ENCODE measurements at regions not wholly inside any gene's neighbourhood (a gene's known extent, or its start where the extent isn't known, plus 50 kb on each side); places are given as distances from the start of the nearest gene placed in this dataset.
"Not testable (repeated sequence)": the region's sequence is repeated elsewhere in the genome, so short reads cannot be mapped to it uniquely, and the experiment has no call there.

- not testable (repeated sequence) for BruUV-seq (replicated peaks)
Measured at GRCh38 chrX:3911012-3911411, 197.6 kb upstream of the PRKX start.

GRCh38 chrX:3910611-3911010 lies 197.2 kb upstream of the PRKX start:
- H3K36me3 ChIP-seq (ENCODE audit: control insufficient read depth in 2 of 2, extremely low read depth in 1 of 2, insufficient read depth in 2 of 2, low read length in 2 of 2); H2AFZ ChIP-seq (ENCODE audit: low read depth, low read length); H3K4me3 ChIP-seq (replicated peaks in 1 of 3; ENCODE audit: insufficient read depth in 1 of 3, low read depth in 1 of 3, low read length in 3 of 3); CTCF ChIA-PET; H3K4me2 ChIP-seq (ENCODE audit: insufficient read depth, low read length); intact Hi-C loops (cut with micrococcal nuclease); H3K27ac ChIP-seq (ENCODE audit: insufficient read depth, low read depth, low read length); H4K20me1 ChIP-seq (replicated peaks; ENCODE audit: control insufficient read depth, extremely low read depth, insufficient read depth, low read length); FAIRE-seq; H3K9me1 ChIP-seq (replicated peaks; ENCODE audit: control insufficient read depth, extremely low read depth, insufficient read depth, low read length); DNase-seq (ENCODE audit: low read depth, low spot score); H3K9ac ChIP-seq (replicated peaks; ENCODE audit: extremely low read depth, insufficient read depth, low read length); H3K27me3 ChIP-seq (ENCODE audit: control insufficient read depth in 2 of 2, insufficient read depth in 2 of 2, low read length in 2 of 2); H3K4me1 ChIP-seq (ENCODE audit: control insufficient read depth, extremely low read depth, insufficient read depth, low read length); dilution Hi-C loops (cut with MboI; ENCODE audit: extremely low pct_ligation_motif_present, low sequenced_read_pairs); H3K79me2 ChIP-seq (ENCODE audit: control insufficient read depth, insufficient read depth, low read length); POLR2A ChIA-PET; H3K9me3 ChIP-seq (replicated peaks; ENCODE audit: control insufficient read depth, insufficient read depth, low read length); BruUV-seq (replicated peaks): not testable (repeated sequence)

More at GRCh38 chrX:3911012-3911411, 197.6 kb upstream of the PRKX start:
- DNase-seq (ENCODE audit: low read depth, low spot score); dilution Hi-C loops (cut with MboI; ENCODE audit: extremely low pct_ligation_motif_present, low sequenced_read_pairs); H3K36me3 ChIP-seq (ENCODE audit: control insufficient read depth in 2 of 2, extremely low read depth in 1 of 2, insufficient read depth in 2 of 2, low read length in 2 of 2); H3K4me3 ChIP-seq (replicated peaks in 1 of 3; ENCODE audit: insufficient read depth in 1 of 3, low read depth in 1 of 3, low read length in 3 of 3); intact Hi-C loops (cut with micrococcal nuclease); POLR2A ChIA-PET; CTCF ChIA-PET; H3K9me3 ChIP-seq (replicated peaks; ENCODE audit: control insufficient read depth, insufficient read depth, low read length); H3K9ac ChIP-seq (replicated peaks; ENCODE audit: extremely low read depth, insufficient read depth, low read length); H3K4me1 ChIP-seq (ENCODE audit: control insufficient read depth, extremely low read depth, insufficient read depth, low read length); H3K79me2 ChIP-seq (ENCODE audit: control insufficient read depth, insufficient read depth, low read length); H3K27me3 ChIP-seq (ENCODE audit: control insufficient read depth in 2 of 2, insufficient read depth in 2 of 2, low read length in 2 of 2); H2AFZ ChIP-seq (ENCODE audit: low read depth, low read length); H3K27ac ChIP-seq (ENCODE audit: insufficient read depth, low read depth, low read length); H3K4me2 ChIP-seq (ENCODE audit: insufficient read depth, low read length); H4K20me1 ChIP-seq (replicated peaks; ENCODE audit: control insufficient read depth, extremely low read depth, insufficient read depth, low read length); FAIRE-seq; H3K9me1 ChIP-seq (replicated peaks; ENCODE audit: control insufficient read depth, extremely low read depth, insufficient read depth, low read length): not testable (repeated sequence)

GRCh38 chrX:3905522-3906258 lies 192.2 kb upstream of the PRKX start:
- BruUV-seq (replicated peaks); H3K4me1 ChIP-seq (ENCODE audit: control insufficient read depth, extremely low read depth, insufficient read depth, low read length); H3K9ac ChIP-seq (replicated peaks; ENCODE audit: extremely low read depth, insufficient read depth, low read length); CTCF ChIA-PET; dilution Hi-C loops (cut with MboI; ENCODE audit: extremely low pct_ligation_motif_present, low sequenced_read_pairs); H2AFZ ChIP-seq (ENCODE audit: low read depth, low read length); FAIRE-seq; H3K36me3 ChIP-seq (ENCODE audit: control insufficient read depth in 2 of 2, extremely low read depth in 1 of 2, insufficient read depth in 2 of 2, low read length in 2 of 2); H3K27ac ChIP-seq (ENCODE audit: insufficient read depth, low read depth, low read length); H3K9me1 ChIP-seq (replicated peaks; ENCODE audit: control insufficient read depth, extremely low read depth, insufficient read depth, low read length); POLR2A ChIA-PET; intact Hi-C loops (cut with micrococcal nuclease); H3K4me2 ChIP-seq (ENCODE audit: insufficient read depth, low read length); H3K79me2 ChIP-seq (ENCODE audit: control insufficient read depth, insufficient read depth, low read length); DNase-seq (ENCODE audit: low read depth, low spot score); H3K9me3 ChIP-seq (replicated peaks; ENCODE audit: control insufficient read depth, insufficient read depth, low read length); H3K27me3 ChIP-seq (ENCODE audit: control insufficient read depth in 2 of 2, insufficient read depth in 2 of 2, low read length in 2 of 2); H3K4me3 ChIP-seq (replicated peaks in 1 of 3; ENCODE audit: insufficient read depth in 1 of 3, low read depth in 1 of 3, low read length in 3 of 3); H4K20me1 ChIP-seq (replicated peaks; ENCODE audit: control insufficient read depth, extremely low read depth, insufficient read depth, low read length): not testable (repeated sequence)

- H3K36me3 ChIP-seq (ENCODE audit: control insufficient read depth in 2 of 2, extremely low read depth in 1 of 2, insufficient read depth in 2 of 2, low read length in 2 of 2); H3K27me3 ChIP-seq (ENCODE audit: control insufficient read depth in 2 of 2, insufficient read depth in 2 of 2, low read length in 2 of 2); DNase-seq (ENCODE audit: low read depth, low spot score); H2AFZ ChIP-seq (ENCODE audit: low read depth, low read length); CTCF ChIA-PET; POLR2A ChIA-PET; H3K4me3 ChIP-seq (replicated peaks in 1 of 3; ENCODE audit: insufficient read depth in 1 of 3, low read depth in 1 of 3, low read length in 3 of 3); BruUV-seq (replicated peaks); H3K27ac ChIP-seq (ENCODE audit: insufficient read depth, low read depth, low read length); FAIRE-seq; H4K20me1 ChIP-seq (replicated peaks; ENCODE audit: control insufficient read depth, extremely low read depth, insufficient read depth, low read length); H3K9ac ChIP-seq (replicated peaks; ENCODE audit: extremely low read depth, insufficient read depth, low read length); H3K4me1 ChIP-seq (ENCODE audit: control insufficient read depth, extremely low read depth, insufficient read depth, low read length); intact Hi-C loops (cut with micrococcal nuclease); H3K9me1 ChIP-seq (replicated peaks; ENCODE audit: control insufficient read depth, extremely low read depth, insufficient read depth, low read length); H3K9me3 ChIP-seq (replicated peaks; ENCODE audit: control insufficient read depth, insufficient read depth, low read length); H3K4me2 ChIP-seq (ENCODE audit: insufficient read depth, low read length); H3K79me2 ChIP-seq (ENCODE audit: control insufficient read depth, insufficient read depth, low read length); dilution Hi-C loops (cut with MboI; ENCODE audit: extremely low pct_ligation_motif_present, low sequenced_read_pairs): not testable (repeated sequence)
Measured at GRCh38 chrX:3902222-3902621, 188.8 kb upstream of the PRKX start.
